Liver (tissue), 8 donors: ENCODE measurements at regions not wholly inside any gene's neighbourhood (a gene's known extent, or its start where the extent isn't known, plus 50 kb on each side); places are given as distances from the start of the nearest gene placed in this dataset.

Source experiments
- DNase-seq: peaks from one replicate; pipeline ENCODE4 v3.0.0-alpha.2; 2017; ENCODE audit warnings: low spot score
- H3K27ac ChIP-seq, 2 donors: one replicate each; pipeline ENCODE4 v1.7.0; 2013; ENCODE audit warnings: inconsistent platforms in 2 of 2, low read length in 2 of 2, control low read depth in 1 of 2, low read depth in 1 of 2, mild to moderate bottlenecking in 1 of 2
- H3K27me3 ChIP-seq, 4 donors: one replicate each; pipeline versions ENCODE4 v1.6.1 to v1.7.0; 2013; ENCODE audit warnings: low read length in 3 of 4, inconsistent platforms in 1 of 4, mild to moderate bottlenecking in 1 of 4, moderate library complexity in 1 of 4; ENCODE audit not compliant: control insufficient read depth in 4 of 4, insufficient read depth in 4 of 4
- H3K36me3 ChIP-seq, 4 donors: one replicate each; pipeline versions ENCODE4 v1.6.1 to v1.7.0; 2013; ENCODE audit warnings: low read length in 3 of 4, mild to moderate bottlenecking in 3 of 4, low read depth in 1 of 4, moderate library complexity in 1 of 4; ENCODE audit not compliant: control insufficient read depth in 4 of 4, insufficient read depth in 3 of 4
- H3K4me1 ChIP-seq, 4 donors: one replicate each; pipeline versions ENCODE4 v1.6.1 to v1.7.0; 2013; ENCODE audit warnings: low read length in 3 of 4, mild to moderate bottlenecking in 3 of 4, moderate library complexity in 1 of 4; ENCODE audit not compliant: control insufficient read depth in 4 of 4, insufficient read depth in 4 of 4
- H3K4me3 ChIP-seq, 3 donors: one replicate each; pipeline versions ENCODE4 v1.6.1 to v1.7.0; 2013; ENCODE audit warnings: low read length in 3 of 3, control low read depth in 1 of 3, low read depth in 1 of 3, mild to moderate bottlenecking in 1 of 3
- H3K9ac ChIP-seq, 2 donors: one replicate each; pipeline ENCODE4 v1.7.0; 2013; ENCODE audit warnings: low read length in 2 of 2, mild to moderate bottlenecking in 2 of 2, moderate library complexity in 2 of 2, control low read depth in 1 of 2, low read depth in 1 of 2
- H3K9me3 ChIP-seq, 4 donors: one replicate each; pipeline versions ENCODE4 v1.6.1 to v1.7.0; 2013; ENCODE audit warnings: low read length in 3 of 4; ENCODE audit not compliant: control insufficient read depth in 4 of 4
- ATF3 ChIP-seq: IDR thresholded peaks from 2 replicates; pipeline ENCODE4 v1.6.1; 2016; ENCODE audit warnings: antibody characterized with exemption
- CTCF ChIP-seq: fragments of 150-350 bp; IDR thresholded peaks from 2 replicates; pipeline ENCODE4 v1.5.1; 2017; ENCODE audit warnings: improper control_type of control experiment, low read depth, low read length; ENCODE audit not compliant: missing input control
- EGR1 ChIP-seq, 2 donors: IDR thresholded peaks; 2 replicates each; pipeline ENCODE4 v1.6.1; 2016 to 2018; ENCODE audit warnings: antibody characterized with exemption in 2 of 2, low read depth in 2 of 2
- FOXA1 ChIP-seq: IDR thresholded peaks from 2 replicates; pipeline ENCODE4 v1.6.1; 2016; ENCODE audit warnings: antibody characterized with exemption
- FOXA2 ChIP-seq: IDR thresholded peaks from 2 replicates; pipeline ENCODE4 v1.6.1; 2016; ENCODE audit warnings: antibody characterized with exemption
- GABPA ChIP-seq, 2 donors: IDR thresholded peaks in 1 of 2; conservative IDR thresholded peaks in 1 of 2; 2 replicates each; pipeline ENCODE4 v1.6.1; 2016; ENCODE audit warnings: antibody characterized with exemption in 2 of 2, mild to moderate bottlenecking in 1 of 2, moderate library complexity in 1 of 2
- HNF4A ChIP-seq, 2 donors: conservative IDR thresholded peaks; 2 replicates each; pipeline ENCODE4 v1.6.1; 2016; ENCODE audit warnings: antibody characterized with exemption in 2 of 2, mild to moderate bottlenecking in 2 of 2
- HNF4G ChIP-seq: IDR thresholded peaks from 2 replicates; pipeline ENCODE4 v1.6.1; 2016; ENCODE audit warnings: antibody characterized with exemption
- JUND ChIP-seq, 2 donors: IDR thresholded peaks; 2 replicates each; pipeline ENCODE4 v1.6.1; 2016; ENCODE audit warnings: antibody characterized with exemption in 2 of 2
- MAX ChIP-seq: IDR thresholded peaks from 2 replicates; pipeline ENCODE4 v1.6.1; 2016; ENCODE audit warnings: antibody characterized with exemption
- NR2F2 ChIP-seq: IDR thresholded peaks from 2 replicates; pipeline ENCODE4 v1.6.1; 2016; ENCODE audit warnings: antibody characterized with exemption
- RAD21 ChIP-seq, 2 donors: IDR thresholded peaks; 2 replicates each; pipeline ENCODE4 v1.6.1; 2016; ENCODE audit warnings: antibody characterized with exemption in 2 of 2, mild to moderate bottlenecking in 2 of 2
- REST ChIP-seq: IDR thresholded peaks from 2 replicates; pipeline ENCODE4 v1.6.1; 2016; ENCODE audit warnings: antibody characterized with exemption, mild to moderate bottlenecking
- SP1 ChIP-seq: IDR thresholded peaks from 2 replicates; pipeline ENCODE4 v1.6.1; 2018; ENCODE audit warnings: antibody characterized with exemption, mild to moderate bottlenecking
- TAF1 ChIP-seq: conservative IDR thresholded peaks from 2 replicates; pipeline ENCODE4 v1.6.1; 2016; ENCODE audit warnings: antibody characterized with exemption, mild to moderate bottlenecking
- YY1 ChIP-seq: IDR thresholded peaks from 2 replicates; pipeline ENCODE4 v1.6.1; 2016; ENCODE audit warnings: antibody characterized with exemption, mild to moderate bottlenecking
- ZBTB33 ChIP-seq: IDR thresholded peaks from 2 replicates; pipeline ENCODE4 v1.6.1; 2016; ENCODE audit warnings: antibody characterized with exemption
- WGBS: extraction: QIAGEN DNeasy Blood & Tissue Kit; methylation state at CpG from one replicate; pipeline ENCODE4 v1.1.7; 2013; 5-methylcytosine and 5-hydroxymethylcytosine counted together
- donor health status: healthy.
- donor health status: healthy.
- donor health status: healthy.
- donor health status: healthy.
- donor health status: healthy.

- H3K27ac ChIP-seq = no peak overlapping the region
- no peaks in the 10 kb centered on the region for H3K9me3 ChIP-seq
- TF ChIP-seq FOXA1 (no peak), JUND (IDR thresholded peaks at IDR 0.05) (no peak), NR2F2 (no peak)
- H3K4me3 ChIP-seq = no peak overlapping the region
- H3K4me1 ChIP-seq = no peaks in the 10 kb centered on the region
- no peaks in the 10 kb centered on the region for H3K36me3 ChIP-seq
- 94% methylated on average over 1 of the region's 1 CpG for WGBS
- no peak for DNase-seq
- H3K27me3 ChIP-seq = no peaks in the 10 kb centered on the region
- no peak overlapping the region for H3K9ac ChIP-seq
Measured at GRCh38 chr1:58997637-58998036, 213.8 kb upstream of the JUN start.

GRCh38 chr1:58999676-59000075 lies 215.8 kb upstream of the JUN start:
- TF ChIP-seq HNF4A (conservative IDR thresholded peaks at IDR 0.05) (no peak), ZBTB33 (no peak), NR2F2 (no peak), HNF4G (no peak), ATF3 (no peak), YY1 (no peak), GABPA (IDR thresholded peaks at IDR 0.05 in 1 of 2, conservative IDR thresholded peaks at IDR 0.05 in 1 of 2) (no peak), JUND (IDR thresholded peaks at IDR 0.05) (no peak), EGR1 (IDR thresholded peaks at IDR 0.05; ENCODE audit: low read depth in 2 of 2) (no peak), CTCF (no peak), TAF1 (no peak), FOXA1 (no peak), FOXA2 (no peak), SP1 (no peak), RAD21 (IDR thresholded peaks at IDR 0.05) (no peak), MAX (no peak), REST (no peak)
- no peaks in the 10 kb centered on the region for H3K4me1 ChIP-seq
- 89% methylated on average over 8 of the region's 8 CpGs for WGBS

More at GRCh38 chr1:58999676-59000075, 215.8 kb upstream of the JUN start:
- Histone ChIP-seq H3K9me3 (no peaks in the 10 kb centered on the region), H3K36me3 (no peaks in the 10 kb centered on the region), H3K9ac (no peak overlapping the region), H3K27me3 (no peaks in the 10 kb centered on the region), H3K4me3 (no peak overlapping the region), H3K27ac (no peak overlapping the region)
- no peak for DNase-seq
